Esophagus muscularis mucosa (tissue), 4 donors: ENCODE measurements at regions not wholly inside any gene's neighbourhood (a gene's known extent, or its start where the extent isn't known, plus 50 kb on each side); places are given as distances from the start of the nearest gene placed in this dataset.

Source experiments
- DNase-seq: peaks from one replicate; pipeline ENCODE4 v3.0.0-alpha.2; 2017; ENCODE audit errors: extremely low spot score
- H3K27ac ChIP-seq, 4 donors: fragments of 200-600 bp; sonication (generic); replicated peaks in 1 of 4; 1 replicate in 3 of 4; 2 replicates in 1 of 4; pipeline ENCODE4 v1.5.1; 2016 to 2019; ENCODE audit warnings: mild to moderate bottlenecking in 1 of 4
- H3K27me3 ChIP-seq, 4 donors: fragments of 200-600 bp; sonication (generic); one replicate each; pipeline versions ENCODE4 v1.5.1 to v1.6.0; 2016 to 2019
- H3K36me3 ChIP-seq, 4 donors: fragments of 200-600 bp; sonication (generic); one replicate each; pipeline ENCODE4 v1.5.1; 2016 to 2019
- H3K4me1 ChIP-seq, 4 donors: fragments of 200-600 bp; sonication (generic); one replicate each; pipeline ENCODE4 v1.5.1; 2016 to 2019
- H3K4me3 ChIP-seq, 4 donors: fragments of 200-600 bp; sonication (generic); 1 replicate in 2 of 4; 2 replicates in 2 of 4; pipeline ENCODE4 v1.5.1; 2016 to 2019; ENCODE audit warnings: mild to moderate bottlenecking in 4 of 4, moderate library complexity in 1 of 4
- H3K9me3 ChIP-seq, 4 donors: fragments of 200-600 bp; sonication (generic); 1 replicate in 3 of 4; 2 replicates in 1 of 4; pipeline ENCODE4 v1.5.1; 2016 to 2019
- CTCF ChIP-seq, 3 experiments: fragments of 200-600 bp in 2 of 3; fragments of 450-650 bp in 1 of 3; sonication (generic) in 2 of 3; IDR thresholded peaks; one replicate each; pipeline ENCODE4 v1.5.1; 2017 to 2019; ENCODE audit warnings: antibody characterized with exemption in 3 of 3, mild to moderate bottlenecking in 2 of 3, moderate library complexity in 1 of 3
- EP300 ChIP-seq: sonication (generic); formaldehyde crosslinking; IDR thresholded peaks from one replicate; pipeline ENCODE4 v1.6.1; 2017; ENCODE audit warnings: antibody characterized with exemption
- POLR2A ChIP-seq: fragments of 450-650 bp; IDR thresholded peaks from one replicate; pipeline ENCODE4 v1.6.1; 2017; ENCODE audit warnings: antibody characterized with exemption, moderate library complexity, mild to moderate bottlenecking, low read depth
- POLR2AphosphoS5 ChIP-seq, 2 donors: sonication (generic); formaldehyde crosslinking; IDR thresholded peaks; one replicate each; pipeline ENCODE4 v1.6.1; 2017; ENCODE audit warnings: antibody characterized with exemption in 2 of 2
- WGBS: methylation state at CpG from one replicate; pipeline ENCODE4 v1.1.5; 2018; 5-methylcytosine and 5-hydroxymethylcytosine counted together
- intact Hi-C: fragments of 100-400 bp; cut with DNase I; formaldehyde crosslinking; loops from one replicate; pipeline ENCODE4 v1.15.1; 2023

GRCh38 chr20:7151676-7152470, 384.4 kb downstream of the BMP2 start:
- no peak for DNase-seq
- 77% methylated on average over 2 of the region's 2 CpGs for WGBS
- Histone ChIP-seq H3K27me3 (peaks cover 0 to 4% (median 0%) of the 10 kb centered on the region in 4 donors), H3K36me3 (no peaks in the 10 kb centered on the region), H3K4me1 (no peaks in the 10 kb centered on the region), H3K4me3 (no peak overlapping the region), H3K27ac (no peak overlapping the region), H3K9me3 (no peaks in the 10 kb centered on the region)
- no peak for TF ChIP-seq CTCF (IDR thresholded peaks at IDR 0.05)
- TF ChIP-seq POLR2A, result no peak
- TF ChIP-seq POLR2AphosphoS5 (IDR thresholded peaks at IDR 0.05), result no peak
- intact Hi-C loops, result no loop called here

GRCh38 chr20:7155282-7155681, 387.8 kb downstream of the BMP2 start:
- H3K27ac ChIP-seq, result no peak overlapping the region
- no peak for TF ChIP-seq POLR2AphosphoS5 (IDR thresholded peaks at IDR 0.05)
- TF ChIP-seq EP300, result no peak
- TF ChIP-seq POLR2A, result no peak
- TF ChIP-seq CTCF (IDR thresholded peaks at IDR 0.05), result no peak
- intact Hi-C loops, result no loop called here
- H3K4me1 ChIP-seq, result no peaks in the 10 kb centered on the region
- H3K36me3 ChIP-seq, result no peaks in the 10 kb centered on the region
- no peak for DNase-seq
- no peaks in the 10 kb centered on the region for H3K27me3 ChIP-seq
- no peak overlapping the region for H3K4me3 ChIP-seq
- no peaks in the 10 kb centered on the region for H3K9me3 ChIP-seq
- WGBS, result 66% methylated on average over 4 of the region's 4 CpGs

- 87% methylated on average over 2 of the region's 2 CpGs for WGBS
- TF ChIP-seq POLR2AphosphoS5 (IDR thresholded peaks at IDR 0.05) (no peak), CTCF (IDR thresholded peaks at IDR 0.05) (no peak), POLR2A (no peak), EP300 (no peak)
- intact Hi-C loops, result no loop called here
These were observed 388.3 kb downstream of the BMP2 start for GRCh38 chr20:7155794-7156193.

GRCh38 chr20:7159903-7160302, 392.4 kb downstream of the BMP2 start:
- TF ChIP-seq POLR2A, result no peak
- intact Hi-C loops, result no loop called here
- Histone ChIP-seq H3K9me3 (no peaks in the 10 kb centered on the region), H3K27ac (no peak overlapping the region), H3K4me3 (no peak overlapping the region), H3K4me1 (no peaks in the 10 kb centered on the region), H3K27me3 (no peaks in the 10 kb centered on the region), H3K36me3 (no peaks in the 10 kb centered on the region)
- DNase-seq, result no peak

More at GRCh38 chr20:7155794-7156193, 388.3 kb downstream of the BMP2 start:
- H3K4me3 ChIP-seq, result no peak overlapping the region
- no peaks in the 10 kb centered on the region for H3K27me3 ChIP-seq
- no peaks in the 10 kb centered on the region for H3K9me3 ChIP-seq
- H3K4me1 ChIP-seq, result no peaks in the 10 kb centered on the region
- H3K36me3 ChIP-seq, result no peaks in the 10 kb centered on the region
- no peak for DNase-seq
- H3K27ac ChIP-seq, result no peak overlapping the region

GRCh38 chr20:7161690-7162089, 394.2 kb downstream of the BMP2 start:
- Histone ChIP-seq H3K27ac (no peak overlapping the region), H3K27me3 (no peaks in the 10 kb centered on the region), H3K4me1 (no peaks in the 10 kb centered on the region), H3K4me3 (no peak overlapping the region), H3K9me3 (no peaks in the 10 kb centered on the region), H3K36me3 (no peaks in the 10 kb centered on the region)
- intact Hi-C loops, result no loop called here
- TF ChIP-seq EP300, result no peak
- TF ChIP-seq CTCF (IDR thresholded peaks at IDR 0.05), result no peak
- TF ChIP-seq POLR2AphosphoS5 (IDR thresholded peaks at IDR 0.05), result no peak
- TF ChIP-seq POLR2A, result no peak
- no peak for DNase-seq
